Activated CD4-positive, alpha-beta T cell treated with anti-CD3 and anti-CD28 coated beads, Interleukin-10, Interleukin-2, amounts not matched to agents 100 ng/mL and 50 ng/mL, durations not matched to agents 16 hours and 8 hours (primary cell): ENCODE measurements at regions not wholly inside any gene's neighbourhood (a gene's known extent, or its start where the extent isn't known, plus 50 kb on each side); places are given as distances from the start of the nearest gene placed in this dataset.
"Not testable (repeated sequence)": the region's sequence is repeated elsewhere in the genome, so short reads cannot be mapped to it uniquely, and the experiment has no call there.

ENCODE experiments used
- DNase-seq: peaks from one replicate; pipeline ENCODE4 v3.0.0-alpha.2; 2020

- no peak for DNase-seq
Observed at GRCh38 chr22:27300536-27301285, 500.8 kb downstream of the MN1 start.

GRCh38 chr22:27302501-27302900, 499.1 kb downstream of the MN1 start:
- DNase-seq, result no peak

GRCh38 chr22:27303718-27304117, 497.8 kb downstream of the MN1 start:
- DNase-seq, result no peak

DNA sequence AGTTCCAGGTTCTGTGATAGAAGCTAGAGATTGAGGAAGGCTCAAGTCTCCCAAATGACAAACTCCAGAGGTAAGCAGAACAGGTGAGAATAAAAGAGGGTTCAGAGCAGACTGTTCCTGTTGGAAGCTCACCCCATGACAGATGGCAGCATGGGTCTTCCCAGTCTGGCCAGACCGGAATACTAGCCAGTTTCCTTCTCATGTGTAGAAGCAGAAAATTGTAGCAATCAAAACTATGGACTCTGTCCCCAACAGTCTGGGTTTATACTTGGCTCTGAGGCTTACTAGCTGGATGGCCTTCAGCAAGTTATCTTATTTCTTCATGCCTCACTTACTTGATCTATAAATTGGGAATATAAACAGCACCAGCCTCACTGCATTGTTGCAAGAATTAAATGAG, 494.8 kb downstream of the MN1 start:
- no peak for DNase-seq

DNA sequence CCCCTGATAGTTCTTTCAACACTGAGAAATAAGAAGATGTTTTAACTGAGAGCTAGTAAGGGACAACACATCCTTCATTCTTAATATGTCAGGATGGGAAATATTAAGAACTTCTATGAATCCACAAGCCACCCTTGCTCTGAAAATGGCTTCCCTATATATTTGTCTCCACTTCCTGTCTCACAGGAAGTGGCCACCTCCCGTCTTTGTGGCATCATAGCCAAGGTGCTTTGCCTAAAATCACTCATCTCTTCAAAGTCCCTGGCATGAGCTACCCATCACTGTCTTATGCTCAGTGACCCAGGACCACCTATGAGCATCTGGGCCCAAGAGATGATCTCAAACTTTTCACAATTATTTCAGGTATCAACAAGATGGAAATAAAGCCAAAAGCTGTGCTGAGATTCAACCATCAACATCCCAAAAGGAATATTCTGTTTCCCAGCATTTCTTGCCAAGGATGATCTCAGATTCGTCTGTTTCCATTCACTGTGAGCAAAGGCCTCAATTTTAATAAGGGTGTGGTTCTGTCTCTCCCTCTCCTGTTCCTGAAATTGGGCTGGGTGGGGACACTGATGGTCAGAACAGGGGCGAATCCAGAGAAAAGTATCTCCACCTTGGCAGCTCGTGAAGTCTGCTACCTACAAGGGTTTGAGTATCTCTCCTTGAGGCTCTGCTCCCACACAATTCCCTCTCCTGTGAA, 493.9 kb downstream of the MN1 start:
- DNase-seq, result no peak

- DNase-seq, result no peak
Observed at GRCh38 chr22:27308513-27308912, 493.0 kb downstream of the MN1 start.

DNA sequence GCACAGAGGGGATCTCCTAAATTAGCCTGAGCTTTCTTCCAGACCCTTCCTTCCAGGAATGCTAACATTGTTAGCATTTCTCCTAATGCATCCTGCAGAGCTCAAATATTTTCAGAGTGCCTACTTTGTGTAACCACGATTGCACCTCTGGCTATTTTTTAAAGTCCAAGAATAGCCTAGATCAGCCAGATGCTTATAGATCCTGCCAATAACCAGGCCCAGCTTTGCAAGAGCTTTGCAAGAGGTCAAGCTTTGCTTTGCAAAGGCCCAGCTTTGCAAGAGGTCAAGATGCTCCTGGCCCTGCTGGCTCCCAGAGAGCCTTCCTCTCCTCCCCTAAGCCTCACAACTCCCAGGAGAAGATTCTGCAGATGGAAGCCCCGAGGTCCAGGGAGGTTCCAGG, 491.9 kb downstream of the MN1 start:
- no peak for DNase-seq

GRCh38 chr22:27310966-27311697, 490.4 kb downstream of the MN1 start:
- DNase-seq, result no peak

DNA sequence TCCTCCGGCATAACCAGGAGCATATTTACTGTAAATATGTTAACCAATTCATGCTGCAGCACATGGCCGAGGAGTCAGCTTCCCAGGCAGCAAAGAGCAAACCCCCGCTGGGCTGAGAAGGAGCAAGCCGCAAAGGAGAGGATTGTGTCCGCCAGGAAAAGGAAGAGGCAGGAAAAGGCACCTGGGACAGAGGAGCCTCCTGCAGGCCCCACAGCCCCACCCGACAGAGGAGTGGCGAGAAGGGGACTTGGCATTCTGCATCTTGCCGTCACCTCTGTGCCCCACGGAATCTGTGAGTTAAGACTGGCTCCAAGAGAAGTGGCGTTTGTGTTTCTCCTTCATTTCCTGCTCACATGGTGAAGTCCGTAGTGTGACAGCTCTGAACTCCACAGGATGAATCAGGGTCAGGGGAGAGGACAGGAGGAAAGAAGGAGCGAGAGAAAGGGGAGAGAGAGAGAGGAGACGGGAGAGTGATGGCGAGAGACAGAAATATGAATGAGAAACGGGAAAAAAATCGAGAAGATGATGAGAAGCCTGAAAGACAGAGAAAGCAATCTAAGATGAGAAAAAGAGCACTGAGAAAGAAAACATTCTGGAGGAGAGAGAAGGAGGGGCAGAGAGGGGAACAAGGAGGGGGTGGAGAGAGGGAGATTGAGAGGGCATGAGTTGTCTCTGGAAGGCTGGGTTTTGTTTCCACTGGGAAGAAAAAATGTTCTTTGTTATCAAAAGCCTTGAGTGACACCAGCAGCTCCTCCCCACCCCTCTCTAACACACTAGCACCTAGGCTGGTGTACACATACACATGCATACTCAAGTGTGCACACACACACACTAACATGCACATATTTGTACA, 489.6 kb downstream of the MN1 start:
- no peak for DNase-seq

DNA sequence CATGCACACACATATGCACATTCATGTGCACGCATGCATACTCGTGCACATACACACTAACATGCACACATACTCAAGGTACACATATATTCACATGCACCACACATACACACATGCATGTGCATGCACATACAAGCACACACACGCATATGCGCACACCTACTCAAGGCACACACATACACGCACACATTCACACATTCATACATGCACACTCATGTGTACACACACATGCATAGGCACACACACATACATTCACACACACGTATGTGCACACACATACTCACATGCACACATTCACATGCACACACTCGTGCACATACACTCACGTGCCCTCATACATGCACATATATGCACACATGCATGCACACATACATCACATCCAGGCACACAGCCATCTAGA, 489.0 kb downstream of the MN1 start:
- no peak for DNase-seq

- DNase-seq, result no peak
Observed at GRCh38 chr22:27312966-27313855, 488.3 kb downstream of the MN1 start.

- DNase-seq, result no peak
Observed at GRCh38 chr22:27314276-27314807, 487.2 kb downstream of the MN1 start.

- DNase-seq, result no peak
Observed at GRCh38 chr22:27315833-27316232, 485.7 kb downstream of the MN1 start.

DNA sequence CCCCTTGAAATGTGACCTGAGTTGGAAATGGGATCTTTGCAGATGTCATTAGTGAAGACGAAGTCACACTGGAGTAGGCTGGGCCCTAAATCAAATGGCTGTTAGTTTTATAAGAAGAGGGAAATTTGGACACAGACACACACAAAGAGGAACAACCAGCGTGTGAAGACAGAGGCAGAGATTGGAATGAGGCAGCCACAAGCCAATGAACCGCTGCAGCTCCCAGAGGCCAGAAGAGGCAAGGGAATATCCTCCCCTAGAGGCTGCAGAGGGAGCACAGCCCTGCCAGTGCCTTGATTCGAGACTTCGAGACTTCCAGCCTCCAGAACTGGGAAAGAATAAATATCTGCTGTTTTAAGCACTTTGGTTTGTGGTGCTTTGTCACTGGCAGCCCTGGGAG, 484.5 kb downstream of the MN1 start:
- DNase-seq, result no peak

DNA sequence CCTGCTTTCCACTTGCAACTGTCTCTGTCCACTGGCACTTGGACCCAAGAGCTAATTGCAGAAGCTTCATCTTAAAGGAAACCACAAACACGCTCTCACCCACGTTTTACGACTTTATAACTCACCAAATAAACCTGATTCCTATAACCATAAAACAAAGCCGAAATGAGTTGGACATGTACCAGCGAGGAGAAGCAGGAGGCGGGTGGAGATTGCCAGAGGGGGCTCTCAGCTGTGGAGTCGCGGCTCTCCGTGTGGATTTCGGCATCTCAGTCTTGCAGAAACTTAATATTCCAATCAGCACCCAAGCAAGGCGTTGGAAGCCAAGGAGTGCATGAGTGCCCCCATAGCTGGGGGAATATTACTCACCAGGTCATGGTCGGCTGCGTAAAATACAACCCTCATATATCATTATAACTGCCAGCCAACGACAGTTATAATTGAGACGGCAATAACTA, 483.6 kb downstream of the MN1 start:
- no peak for DNase-seq

DNA sequence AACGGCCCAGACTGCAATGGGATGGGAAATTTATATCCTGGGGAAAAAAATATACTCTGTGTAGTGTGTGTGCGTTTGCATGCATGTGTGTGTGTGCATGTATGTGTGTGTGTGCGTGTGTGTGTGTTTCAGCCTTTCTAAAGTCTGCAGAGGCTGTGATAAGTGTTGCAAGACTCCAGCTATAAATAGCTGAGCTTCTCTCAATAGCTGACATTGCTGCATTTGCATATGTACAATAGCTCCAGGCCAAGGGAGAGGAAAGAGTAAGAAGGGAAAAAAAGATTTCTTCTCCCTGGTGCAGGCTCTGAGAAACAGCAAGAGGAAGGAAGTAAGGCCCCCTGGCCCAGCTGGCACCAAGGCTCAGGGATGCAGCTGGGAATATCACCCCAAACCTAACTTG, 483.0 kb downstream of the MN1 start:
- DNase-seq, result no peak

DNA sequence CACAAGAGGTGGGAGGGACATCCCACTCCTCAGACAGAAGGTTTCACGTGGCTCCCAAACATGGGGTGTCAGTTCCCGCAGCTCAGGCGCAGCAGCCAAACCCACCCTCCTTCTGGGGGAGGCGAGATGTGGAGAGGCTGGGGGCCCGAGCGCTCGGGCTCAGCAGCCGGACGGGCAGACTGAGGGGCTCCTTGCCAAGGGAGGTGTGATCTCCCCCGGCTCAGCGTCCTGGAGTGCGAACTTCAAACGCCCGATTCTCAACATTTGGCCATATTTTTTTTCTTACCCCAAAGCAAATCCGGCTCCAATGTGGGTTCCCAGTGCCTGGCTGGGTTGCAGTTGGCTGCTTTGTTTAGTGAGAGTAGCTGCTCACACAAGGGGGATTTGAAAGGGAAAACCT, 477.9 kb downstream of the MN1 start:
- no peak for DNase-seq

DNA sequence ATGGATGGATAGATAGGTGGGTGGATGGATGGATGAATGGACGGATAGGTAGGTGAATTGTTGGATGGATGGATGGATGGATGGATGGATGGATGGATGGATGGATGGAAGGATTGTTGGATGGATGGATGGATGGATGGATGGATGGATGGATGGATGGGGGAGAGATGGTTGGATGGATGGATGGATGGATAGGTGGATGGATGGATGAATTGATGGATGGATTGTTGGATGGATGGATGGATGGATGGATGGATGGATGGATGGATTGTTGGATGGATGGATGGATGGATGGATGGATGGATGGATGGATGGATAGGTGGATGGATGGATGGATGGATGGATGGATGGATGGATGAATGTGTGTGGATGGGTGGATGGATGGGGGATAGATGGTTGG, 476.6 kb downstream of the MN1 start:
- DNase-seq, result not testable (repeated sequence)

DNA sequence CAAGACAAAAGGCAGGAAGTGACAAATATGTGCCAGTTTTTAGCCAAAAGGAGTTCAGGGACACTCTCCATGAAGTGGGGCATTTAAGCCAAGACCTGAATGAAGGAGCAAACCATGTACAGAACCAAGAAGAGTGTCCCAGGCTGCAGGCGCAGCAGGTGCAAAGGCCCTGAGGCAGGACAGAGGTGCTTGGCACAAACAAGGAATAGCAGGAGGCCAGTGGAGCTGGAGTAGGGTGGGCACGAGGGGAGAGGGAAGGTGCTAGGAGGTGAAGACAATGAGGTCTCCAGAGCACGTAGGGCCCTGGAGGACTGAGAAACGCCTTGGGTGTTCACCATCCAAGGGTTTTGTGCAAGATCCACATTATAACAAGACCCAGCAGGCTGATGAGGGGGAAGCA, 474.1 kb downstream of the MN1 start:
- no peak for DNase-seq

DNA sequence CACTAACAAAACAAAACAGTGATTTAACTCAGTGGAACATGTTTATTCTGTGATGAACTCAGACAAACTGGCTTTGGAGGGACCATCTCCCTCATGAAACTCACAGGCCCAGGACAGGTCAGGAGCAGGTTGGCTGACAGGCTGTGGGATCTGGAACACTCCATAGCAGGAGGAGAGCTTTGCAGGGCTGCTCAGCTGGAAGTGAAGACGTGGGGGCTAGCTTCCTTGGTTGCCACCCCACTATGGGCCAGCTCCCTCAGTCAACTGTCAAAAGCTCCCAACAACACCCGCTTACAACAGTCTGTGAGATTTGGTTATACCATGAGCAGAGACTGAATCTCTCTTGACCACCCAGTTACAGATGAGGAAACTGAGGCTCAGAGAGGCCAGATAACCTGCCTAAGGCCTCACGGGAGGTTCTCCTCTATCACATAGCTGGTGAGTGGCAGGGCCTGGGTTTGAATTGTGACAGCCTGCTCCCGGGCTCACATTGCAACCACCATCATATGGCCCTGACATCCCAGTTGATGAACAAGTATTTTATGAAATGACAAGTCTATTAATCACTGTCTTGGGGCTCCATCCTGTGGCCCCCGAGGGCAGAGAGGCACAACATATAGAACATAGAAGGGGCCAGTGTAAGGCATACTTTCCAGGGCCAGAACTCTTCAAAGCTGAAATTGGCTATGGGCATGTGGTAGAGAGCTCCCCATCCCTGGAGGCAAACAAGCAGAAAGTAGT, 473.4 kb downstream of the MN1 start:
- no peak for DNase-seq
